ENCODE measurements at regions not wholly inside any gene's neighbourhood (a gene's known extent, or its start where the extent isn't known, plus 50 kb on each side); places are given as distances from the start of the nearest gene placed in this dataset.

GRCh38 chr16:86640265-86640843 is 62.0 kb downstream of the FOXL1 start:
- no peaks in the 10 kb centered on the region for H3K36me3 ChIP-seq
- no peaks in the 10 kb centered on the region for H3K4me1 ChIP-seq (ENCODE audit: insufficient read depth)
- intact Hi-C loops (cut with DNase I): no loop called here
- no peak overlapping the region for H3K27ac ChIP-seq
- H3K9me3 ChIP-seq: no peaks in the 10 kb centered on the region
- DNase-seq: no peak
- H3K4me3 ChIP-seq: no peak overlapping the region
- 65 to 71% (median 67%) methylated on average over 13 of the region's 13 CpGs for WGBS, 3 donors
- no peak for TF ChIP-seq EP300 (IDR thresholded peaks at IDR 0.05)
- no peak for TF ChIP-seq CTCF (IDR thresholded peaks at IDR 0.05)
- TF ChIP-seq POLR2A (IDR thresholded peaks at IDR 0.05): no peak
- H3K27me3 ChIP-seq: no peaks in the 10 kb centered on the region

- H3K4me3 ChIP-seq: no peak overlapping the region
- no peak for TF ChIP-seq CTCF (IDR thresholded peaks at IDR 0.05)
- no peak for TF ChIP-seq EP300 (IDR thresholded peaks at IDR 0.05)
- no peak for DNase-seq
- 79 to 91% (median 84%) methylated on average over 1 of the region's 1 CpG for WGBS, 3 donors
- H3K36me3 ChIP-seq: no peaks in the 10 kb centered on the region
- no peaks in the 10 kb centered on the region for H3K4me1 ChIP-seq (ENCODE audit: insufficient read depth)
- H3K9me3 ChIP-seq: no peaks in the 10 kb centered on the region
- H3K27ac ChIP-seq: no peak overlapping the region
- intact Hi-C loops (cut with DNase I): no loop called here
- no peaks in the 10 kb centered on the region for H3K27me3 ChIP-seq
Measured at GRCh38 chr16:86642087-86642486, 63.7 kb downstream of the FOXL1 start.

DNA sequence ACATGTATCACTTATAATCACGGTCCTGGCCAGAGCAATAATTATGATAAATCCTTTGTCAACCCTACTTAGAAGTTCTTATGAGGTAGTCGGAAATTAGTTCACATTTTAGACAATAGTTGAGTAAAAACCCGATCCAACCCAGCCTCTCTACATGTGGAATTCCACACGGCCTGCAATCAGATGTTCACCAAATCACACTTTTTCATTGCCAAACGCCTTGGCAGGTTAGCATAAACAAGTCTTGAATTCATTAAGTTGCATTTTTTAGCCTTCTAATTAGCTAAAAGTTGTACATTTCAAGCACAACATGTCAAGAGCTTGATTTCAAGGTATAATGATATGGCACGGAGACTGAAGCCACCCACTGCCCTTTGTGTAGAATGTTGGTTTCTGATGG is 65.3 kb downstream of the FOXL1 start:
- intact Hi-C loops (cut with DNase I): no loop called here
- H3K4me3 ChIP-seq: no peak overlapping the region
- no peak for DNase-seq
- TF ChIP-seq EP300 (IDR thresholded peaks at IDR 0.05) (no peak), CTCF (IDR thresholded peaks at IDR 0.05) (no peak), POLR2A (IDR thresholded peaks at IDR 0.05) (no peak)
- H3K36me3 ChIP-seq: no peaks in the 10 kb centered on the region
- H3K27me3 ChIP-seq: no peaks in the 10 kb centered on the region
- no peaks in the 10 kb centered on the region for H3K9me3 ChIP-seq
- no peak overlapping the region for H3K27ac ChIP-seq
- WGBS, 3 donors: 37 to 45% (median 44%) methylated on average over 6 of the region's 6 CpGs
- no peaks in the 10 kb centered on the region for H3K4me1 ChIP-seq (ENCODE audit: insufficient read depth)

DNA sequence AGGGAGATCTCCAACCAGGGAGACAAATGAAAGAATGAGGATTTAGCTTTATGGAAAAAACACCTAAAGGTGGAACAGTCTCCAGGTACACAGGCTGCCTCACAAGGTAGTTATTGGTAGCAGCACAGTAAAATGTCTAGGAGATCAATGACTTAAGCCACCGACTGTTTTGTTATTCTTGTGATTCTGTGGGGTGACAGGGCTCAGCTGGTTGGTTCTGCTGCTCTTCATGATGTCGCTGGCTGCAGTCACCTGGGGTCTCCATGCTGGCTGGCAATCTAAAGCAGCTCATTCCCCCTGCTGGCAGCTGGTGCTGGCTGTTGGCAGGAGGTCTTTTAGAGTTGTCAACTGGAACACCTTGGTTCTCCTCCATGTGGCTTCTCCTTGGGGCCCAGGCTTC is 69.2 kb downstream of the FOXL1 start:
- Histone ChIP-seq H3K4me1 (ENCODE audit: insufficient read depth) (no peaks in the 10 kb centered on the region), H3K27me3 (no peaks in the 10 kb centered on the region), H3K36me3 (no peaks in the 10 kb centered on the region), H3K9me3 (no peaks in the 10 kb centered on the region), H3K4me3 (no peak overlapping the region), H3K27ac (no peak overlapping the region)
- TF ChIP-seq CTCF (IDR thresholded peaks at IDR 0.05) (no peak), EP300 (IDR thresholded peaks at IDR 0.05) (no peak), POLR2A (IDR thresholded peaks at IDR 0.05) (no peak)
- WGBS, 3 donors: 88 to 94% (median 93%) methylated on average over 2 of the region's 2 CpGs
- intact Hi-C loops (cut with DNase I): no loop called here
- DNase-seq: no peak

Data from ovary (tissue), 7 donors.